IPS DF 4.7 (cell line): ENCODE measurements at regions not wholly inside any gene's neighbourhood (a gene's known extent, or its start where the extent isn't known, plus 50 kb on each side); places are given as distances from the start of the nearest gene placed in this dataset.
"Not testable (repeated sequence)": the region's sequence is repeated elsewhere in the genome, so short reads cannot be mapped to it uniquely, and the experiment has no call there.

ENCODE experiments used
- DNase-seq: peaks from one replicate; pipeline ENCODE4 v3.0.0-alpha.2; 2013; ENCODE audit warnings: low spot score; ENCODE audit errors: extremely low read depth

GRCh38 chr17:64728041-64728695 lies 66.1 kb upstream of the SMURF2 start:
- DNase-seq: no peak

DNA sequence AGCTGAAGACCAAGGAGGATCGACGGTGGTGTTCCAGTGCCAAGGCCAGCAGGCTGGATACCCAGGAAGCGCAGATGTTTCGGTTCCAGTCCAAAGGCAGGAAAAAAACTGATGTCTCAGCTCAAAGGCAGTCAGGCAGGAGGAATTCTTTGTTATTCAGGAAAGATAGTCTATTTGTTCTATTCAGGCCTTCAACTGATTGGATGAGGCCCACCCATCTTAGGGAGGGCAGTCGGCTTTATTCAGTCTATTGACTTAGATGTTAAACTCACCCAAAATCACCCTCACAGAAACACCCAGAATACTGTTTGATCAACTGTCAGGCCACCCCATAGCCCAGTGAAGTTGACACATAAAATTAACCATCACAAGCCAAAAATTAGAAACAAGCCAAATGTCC lies 63.9 kb upstream of the SMURF2 start:
- DNase-seq: not testable (repeated sequence)

DNA sequence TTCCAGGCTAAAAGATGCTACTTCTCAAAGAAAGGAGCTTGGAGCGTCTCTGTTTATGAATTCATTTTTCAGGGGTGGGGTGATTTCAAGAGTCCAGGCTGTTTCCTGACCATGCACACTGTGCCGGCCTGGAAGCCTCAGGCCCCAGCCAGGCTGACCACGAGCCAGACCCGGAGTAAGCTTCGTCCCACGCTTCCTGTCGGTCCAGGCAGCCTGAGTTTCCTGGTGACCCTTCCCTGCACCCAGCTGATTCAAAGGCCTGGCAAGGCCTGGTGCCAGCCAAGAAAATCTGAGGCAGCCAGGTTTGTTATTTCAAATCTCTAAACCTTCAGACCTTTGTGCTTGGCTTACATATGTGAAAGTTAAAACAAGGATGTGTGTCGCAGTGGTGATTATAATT lies 62.1 kb upstream of the SMURF2 start:
- DNase-seq: not testable (repeated sequence)

GRCh38 chr17:64723781-64724180 lies 61.7 kb upstream of the SMURF2 start:
- DNase-seq: no peak

DNA sequence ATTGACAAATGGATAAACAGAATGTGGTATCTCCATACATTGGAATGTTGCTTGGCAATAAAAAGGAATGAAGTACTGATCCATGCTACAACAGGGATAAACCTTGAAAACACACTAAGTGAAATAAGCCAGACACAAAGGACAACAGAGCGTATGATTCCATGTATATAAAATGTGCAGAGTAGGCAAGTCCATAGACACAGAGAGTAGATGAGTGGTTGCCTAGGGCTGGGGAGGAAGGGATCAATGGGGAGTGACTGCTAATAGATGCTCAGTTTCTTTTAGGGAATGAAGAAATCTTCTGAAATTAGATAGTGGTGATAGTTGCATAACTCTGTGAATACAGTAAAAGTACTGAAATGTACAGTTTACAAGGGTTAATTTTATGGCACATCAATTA lies 59.4 kb upstream of the SMURF2 start:
- DNase-seq: not testable (repeated sequence)

GRCh38 chr17:64720253-64720652 lies 58.1 kb upstream of the SMURF2 start:
- DNase-seq: not testable (repeated sequence)

DNA sequence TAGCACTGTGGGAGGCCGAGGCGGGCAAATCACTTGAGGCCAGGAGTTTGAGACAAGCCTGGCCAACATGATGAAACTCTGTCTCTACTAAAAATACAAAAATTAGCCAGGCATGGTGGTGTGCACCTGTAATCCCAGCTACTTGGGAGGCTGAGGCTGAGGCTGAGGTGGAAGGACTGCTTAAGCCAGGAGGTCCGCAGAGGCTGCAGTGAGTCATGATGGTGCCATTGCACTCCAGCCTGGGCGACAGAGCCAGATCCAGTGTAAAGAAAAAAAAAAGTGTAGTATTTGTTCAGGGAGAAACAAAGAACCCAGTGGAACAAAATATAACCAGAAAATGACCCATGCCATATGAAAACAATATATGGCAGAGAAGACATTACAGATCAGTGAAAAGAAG lies 57.4 kb upstream of the SMURF2 start:
- not testable (repeated sequence) for DNase-seq

DNA sequence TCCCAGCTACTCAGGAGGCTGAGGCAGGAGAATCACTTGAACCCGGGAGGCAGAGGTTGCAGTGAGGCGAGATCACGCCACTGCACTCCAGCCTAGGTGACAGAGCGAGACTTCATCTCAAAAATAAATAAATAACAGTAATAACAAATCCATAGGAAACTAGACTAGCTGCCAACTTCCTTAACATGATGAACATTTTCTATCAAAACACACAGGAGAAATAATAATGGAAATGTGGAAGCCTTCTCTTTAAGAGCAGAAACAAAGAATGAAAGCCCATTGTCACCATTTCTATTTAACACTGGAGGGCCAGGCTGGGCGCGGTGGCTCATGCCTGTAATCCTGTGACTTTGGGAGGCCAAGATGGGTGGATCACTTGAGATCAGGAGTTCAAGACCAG lies 56.7 kb upstream of the SMURF2 start:
- not testable (repeated sequence) for DNase-seq

DNA sequence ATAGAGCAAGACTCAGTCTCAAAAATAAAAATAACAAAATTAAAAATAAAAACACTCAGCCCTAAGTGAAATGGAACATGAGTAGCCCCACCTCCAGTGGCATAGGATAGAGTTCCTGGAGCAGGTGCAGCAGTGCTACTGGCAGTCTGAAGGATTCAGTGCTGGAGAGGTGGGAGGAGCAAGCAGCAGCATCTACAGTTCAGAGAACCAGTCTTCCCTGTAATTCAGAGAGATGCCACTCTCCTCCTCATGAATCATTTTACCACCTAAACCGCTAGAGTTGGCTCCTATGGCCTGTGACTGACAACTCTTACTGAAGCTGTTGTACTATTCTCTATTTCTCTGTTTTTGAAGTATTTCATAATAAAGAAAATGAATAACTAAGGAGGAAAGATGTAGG lies 56.0 kb upstream of the SMURF2 start:
- DNase-seq: no peak

- DNase-seq: not testable (repeated sequence)
Observed at GRCh38 chr17:64716496-64716895, 54.4 kb upstream of the SMURF2 start.

DNA sequence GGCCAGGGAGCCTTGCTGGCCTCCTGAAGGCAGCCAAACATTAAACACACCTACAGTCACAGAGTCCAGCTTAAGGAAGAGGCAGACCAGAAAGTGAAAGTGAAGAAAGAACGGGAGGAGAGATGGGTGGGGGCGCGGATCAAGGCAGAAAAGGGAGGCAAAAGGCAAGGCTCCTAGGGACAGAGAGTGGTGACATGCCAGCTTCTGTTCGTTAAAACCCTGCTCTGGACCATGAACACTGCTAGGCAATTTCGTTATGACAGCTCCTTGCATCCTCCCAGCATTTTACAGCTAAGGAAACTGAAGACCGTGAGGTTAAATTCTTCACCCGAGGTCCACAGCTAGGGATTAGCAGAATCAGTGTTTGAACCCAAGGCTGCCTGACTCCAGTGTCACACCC lies 51.7 kb upstream of the SMURF2 start:
- not testable (repeated sequence) for DNase-seq

DNA sequence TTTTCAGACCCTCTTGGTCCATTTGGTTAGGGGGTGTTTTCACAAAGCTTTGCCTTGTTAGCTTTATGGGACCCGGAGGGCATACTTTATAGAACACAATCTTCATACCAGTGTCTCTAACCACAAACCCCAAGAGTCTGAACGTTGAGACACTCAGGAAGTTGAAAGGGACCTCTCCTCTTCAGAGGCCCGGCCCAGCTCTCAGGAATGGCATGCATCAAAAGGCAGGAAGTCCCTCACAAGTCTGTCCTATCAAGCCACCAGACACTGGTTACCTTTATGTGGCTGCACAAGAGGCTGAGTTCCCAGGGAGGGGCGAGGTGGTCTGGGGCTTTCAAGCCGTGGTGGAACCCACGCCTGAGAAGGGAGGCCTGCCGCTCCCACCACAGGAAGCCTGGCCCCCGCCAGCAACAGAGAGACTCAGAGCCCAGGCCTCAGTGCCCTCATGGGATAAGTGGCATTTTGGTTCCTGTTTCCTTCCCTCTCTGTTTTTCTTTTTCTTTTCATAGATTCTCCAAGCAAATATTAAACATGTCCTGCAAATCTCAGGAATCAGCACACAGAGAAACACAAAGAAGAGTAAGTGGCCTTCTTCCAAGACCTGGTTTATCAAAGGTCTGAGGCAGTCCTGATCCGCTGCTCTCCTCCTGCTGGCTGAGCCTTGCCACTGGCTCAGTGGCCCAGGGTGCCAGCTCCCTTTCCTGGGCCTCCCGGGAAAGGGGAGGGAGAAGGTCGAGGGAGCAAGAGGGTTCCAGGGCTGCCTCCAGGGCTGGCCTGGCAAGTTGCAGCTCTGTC lies 50.6 kb upstream of the SMURF2 start:
- not testable (repeated sequence) for DNase-seq
